GM10266 (cell line): ENCODE measurements at regions not wholly inside any gene's neighbourhood (a gene's known extent, or its start where the extent isn't known, plus 50 kb on each side); places are given as distances from the start of the nearest gene placed in this dataset.

Source experiments
- DNase-seq: peaks from one replicate; pipeline ENCODE4 v3.0.0; 2012; ENCODE audit errors: extremely low spot score
- CTCF ChIP-seq: IDR thresholded peaks from 2 replicates; pipeline ENCODE4 v1.5.1; 2012; ENCODE audit warnings: mild to moderate bottlenecking, low read depth; ENCODE audit not compliant: control insufficient read depth, insufficient read depth; ENCODE audit errors: missing control alignments

- TF ChIP-seq CTCF: no peak
- DNase-seq: no peak
Observed at GRCh38 chr13:104869501-104869900, 1666.0 kb downstream of the EFNB2 start.

- no peak for DNase-seq
- TF ChIP-seq CTCF: no peak
Observed at GRCh38 chr13:104868806-104869205, 1666.7 kb downstream of the EFNB2 start.

- DNase-seq: no peak
- TF ChIP-seq CTCF: no peak
Observed at GRCh38 chr13:104855581-104855980, 1679.9 kb downstream of the EFNB2 start.

GRCh38 chr13:104854698-104855097 lies 1680.8 kb downstream of the EFNB2 start:
- TF ChIP-seq CTCF: no peak
- no peak for DNase-seq

GRCh38 chr13:104854007-104854406 lies 1681.5 kb downstream of the EFNB2 start:
- no peak for DNase-seq
- no peak for TF ChIP-seq CTCF

- no peak for DNase-seq
Observed at GRCh38 chr13:104847922-104848321, 1687.5 kb downstream of the EFNB2 start.

GRCh38 chr13:104843401-104843800 lies 1692.1 kb downstream of the EFNB2 start:
- no peak for DNase-seq
- no peak for TF ChIP-seq CTCF

More at GRCh38 chr13:104847922-104848321, 1687.5 kb downstream of the EFNB2 start:
- TF ChIP-seq CTCF: no peak
